Sigmoid colon (tissue), 6 donors: ENCODE measurements at regions not wholly inside any gene's neighbourhood (a gene's known extent, or its start where the extent isn't known, plus 50 kb on each side); places are given as distances from the start of the nearest gene placed in this dataset.

Experiments used
- DNase-seq: peaks from one replicate; pipeline ENCODE4 v3.0.0-alpha.2; 2019
- H3K27ac ChIP-seq, 4 donors: fragments of 200-600 bp; sonication (generic); one replicate each; pipeline ENCODE4 v1.5.1; 2016 to 2019; ENCODE audit warnings: mild to moderate bottlenecking in 1 of 4
- H3K27me3 ChIP-seq, 3 donors: fragments of 200-600 bp; sonication (generic); one replicate each; pipeline ENCODE4 v1.5.1; 2019; ENCODE audit warnings: mild to moderate bottlenecking in 1 of 3
- H3K36me3 ChIP-seq, 4 donors: fragments of 200-600 bp; sonication (generic); one replicate each; pipeline ENCODE4 v1.5.1; 2016 to 2019
- H3K4me1 ChIP-seq, 4 donors: fragments of 200-600 bp; sonication (generic); one replicate each; pipeline ENCODE4 v1.5.1; 2017 to 2019
- H3K4me3 ChIP-seq, 4 donors: fragments of 200-600 bp; sonication (generic); one replicate each; pipeline ENCODE4 v1.5.1; 2017 to 2019; ENCODE audit warnings: mild to moderate bottlenecking in 2 of 4, moderate library complexity in 1 of 4
- H3K9me3 ChIP-seq, 4 donors: fragments of 200-600 bp in 3 of 4; sonication (generic) in 3 of 4; one replicate each; pipeline versions ENCODE4 v1.5.1 to v1.6.1; 2013 to 2019
- CTCF ChIP-seq, 4 experiments: fragments of 450-650 bp in 3 of 4; fragments of 200-600 bp in 1 of 4; IDR thresholded peaks; one replicate each; pipeline ENCODE4 v1.5.1; 2016 to 2019; ENCODE audit warnings: antibody characterized with exemption in 4 of 4, mild to moderate bottlenecking in 3 of 4, moderate library complexity in 2 of 4
- EP300 ChIP-seq, 4 donors: sonication (generic); formaldehyde crosslinking; IDR thresholded peaks; one replicate each; pipeline ENCODE4 v1.6.1; 2017; ENCODE audit warnings: antibody characterized with exemption in 4 of 4
- POLR2A ChIP-seq, 2 donors: fragments of 450-650 bp; IDR thresholded peaks; one replicate each; pipeline ENCODE4 v1.6.1; 2016; ENCODE audit warnings: antibody characterized with exemption in 2 of 2, mild to moderate bottlenecking in 2 of 2, moderate library complexity in 2 of 2
- POLR2AphosphoS5 ChIP-seq, 4 donors: sonication (generic); formaldehyde crosslinking; IDR thresholded peaks; one replicate each; pipeline ENCODE4 v1.6.1; 2017; ENCODE audit warnings: antibody characterized with exemption in 4 of 4
- WGBS, 2 donors: extraction: QIAGEN DNeasy Blood & Tissue Kit; methylation state at CpG; one replicate each; pipeline ENCODE4 v1.1.7; 2013; 5-methylcytosine and 5-hydroxymethylcytosine counted together
- intact Hi-C: fragments of 100-400 bp; cut with DNase I; formaldehyde crosslinking; loops from one replicate; pipeline ENCODE4 v1.15.1; 2023
- donor health status: healthy with polysubstance abuse.
- donor health status: healthy.

- TF ChIP-seq POLR2A (IDR thresholded peaks at IDR 0.05) (no peak), EP300 (IDR thresholded peaks at IDR 0.05) (no peak), CTCF (IDR thresholded peaks at IDR 0.05) (no peak), POLR2AphosphoS5 (IDR thresholded peaks at IDR 0.05) (no peak)
- H3K4me3 ChIP-seq, result no peak overlapping the region
- intact Hi-C loops, result no loop called here
- WGBS, 2 donors, result 84 to 89% methylated on average over 4 of the region's 4 CpGs
- no peaks in the 10 kb centered on the region for H3K9me3 ChIP-seq
- DNase-seq, result no peak
- peaks cover 0 to 19% (median 12%) of the 10 kb centered on the region in 4 donors for H3K4me1 ChIP-seq
- H3K36me3 ChIP-seq, result no peaks in the 10 kb centered on the region
- H3K27ac ChIP-seq, result no peak overlapping the region
- no peaks in the 10 kb centered on the region for H3K27me3 ChIP-seq
Measured at GRCh38 chr13:109276261-109276660, 510.1 kb downstream of the IRS2 start.

- no peak overlapping the region for H3K27ac ChIP-seq
- DNase-seq, result no peak
- no peaks in the 10 kb centered on the region for H3K27me3 ChIP-seq
- no peaks in the 10 kb centered on the region for H3K9me3 ChIP-seq
- H3K36me3 ChIP-seq, result no peaks in the 10 kb centered on the region
- H3K4me1 ChIP-seq, result peaks cover 0 to 19% (median 12%) of the 10 kb centered on the region in 4 donors
- TF ChIP-seq POLR2AphosphoS5 (IDR thresholded peaks at IDR 0.05) (no peak), CTCF (IDR thresholded peaks at IDR 0.05) (peak in 1 of 4 experiments; percentile 8), POLR2A (IDR thresholded peaks at IDR 0.05) (no peak), EP300 (IDR thresholded peaks at IDR 0.05) (no peak)
- intact Hi-C loops, result no loop called here
- 25 to 59% methylated on average over 5 of the region's 5 CpGs for WGBS, 2 donors
- no peak overlapping the region for H3K4me3 ChIP-seq
Measured at GRCh38 chr13:109275852-109276251, 510.5 kb downstream of the IRS2 start.

DNA sequence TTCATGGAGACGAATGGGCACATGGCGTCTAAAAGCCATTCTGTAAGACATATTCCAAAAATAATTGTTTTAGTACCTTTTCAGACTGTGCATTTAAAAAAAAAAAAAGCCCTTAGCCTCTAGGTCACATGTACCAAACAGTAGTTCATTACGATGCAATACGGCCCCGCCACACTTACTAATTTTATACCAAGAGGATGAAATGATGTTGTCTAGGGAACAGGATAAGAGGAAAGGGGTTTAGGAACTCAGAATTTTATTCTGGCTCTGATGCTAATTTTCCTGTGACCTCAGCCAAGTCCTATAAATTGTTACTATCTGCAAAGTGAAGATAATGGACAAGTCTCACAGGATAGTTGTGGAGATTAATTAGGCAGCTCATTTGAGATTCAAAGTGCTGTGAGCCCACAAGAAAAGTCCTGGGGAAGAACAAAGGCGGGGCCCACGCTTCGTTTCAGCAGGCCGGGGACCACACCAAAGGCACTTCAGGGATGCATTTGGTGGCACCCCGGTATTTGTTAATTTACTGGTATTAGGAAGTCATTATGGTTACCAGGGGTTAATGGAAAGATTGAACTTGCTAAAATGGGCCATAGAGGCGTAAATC lies 511.1 kb downstream of the IRS2 start:
- intact Hi-C loops, result no loop called here
- WGBS, 2 donors, result 90 to 91% methylated on average over 11 of the region's 11 CpGs
- DNase-seq, result no peak
- no peak overlapping the region for H3K27ac ChIP-seq
- TF ChIP-seq CTCF (IDR thresholded peaks at IDR 0.05), result no peak
- TF ChIP-seq POLR2A (IDR thresholded peaks at IDR 0.05), result no peak
- no peak for TF ChIP-seq EP300 (IDR thresholded peaks at IDR 0.05)
- no peak for TF ChIP-seq POLR2AphosphoS5 (IDR thresholded peaks at IDR 0.05)
- no peaks in the 10 kb centered on the region for H3K9me3 ChIP-seq
- H3K4me1 ChIP-seq, result peaks cover 0 to 19% (median 12%) of the 10 kb centered on the region in 4 donors
- no peaks in the 10 kb centered on the region for H3K27me3 ChIP-seq
- H3K36me3 ChIP-seq, result no peaks in the 10 kb centered on the region
- no peak overlapping the region for H3K4me3 ChIP-seq

GRCh38 chr13:109274188-109274821 lies 512.1 kb downstream of the IRS2 start:
- H3K36me3 ChIP-seq, result no peaks in the 10 kb centered on the region
- intact Hi-C loops, result no loop called here
- 70 to 77% methylated on average over 5 of the region's 5 CpGs for WGBS, 2 donors
- no peaks in the 10 kb centered on the region for H3K9me3 ChIP-seq
- peaks cover 0 to 19% (median 12%) of the 10 kb centered on the region in 4 donors for H3K4me1 ChIP-seq
- no peak overlapping the region for H3K4me3 ChIP-seq
- no peak for DNase-seq
- no peaks in the 10 kb centered on the region for H3K27me3 ChIP-seq
- H3K27ac ChIP-seq, result no peak overlapping the region
- TF ChIP-seq EP300 (IDR thresholded peaks at IDR 0.05) (peak in 1 of 4 donors; percentile 74), POLR2AphosphoS5 (IDR thresholded peaks at IDR 0.05) (peak in 1 of 4 donors; percentile 53), CTCF (IDR thresholded peaks at IDR 0.05) (no peak)
